Liver (tissue), 7 donors: ENCODE measurements at regions not wholly inside any gene's neighbourhood (a gene's known extent, or its start where the extent isn't known, plus 50 kb on each side); places are given as distances from the start of the nearest gene placed in this dataset.

ENCODE experiments used
- DNase-seq: peaks from one replicate; pipeline ENCODE4 v3.0.0-alpha.2; 2017; ENCODE audit warnings: low spot score
- H3K27ac ChIP-seq, 2 donors: one replicate each; pipeline ENCODE4 v1.7.0; 2013; ENCODE audit warnings: inconsistent platforms in 2 of 2, low read length in 2 of 2, control low read depth in 1 of 2, low read depth in 1 of 2, mild to moderate bottlenecking in 1 of 2
- H3K27me3 ChIP-seq, 4 donors: one replicate each; pipeline versions ENCODE4 v1.6.1 to v1.7.0; 2013; ENCODE audit warnings: low read length in 3 of 4, inconsistent platforms in 1 of 4, mild to moderate bottlenecking in 1 of 4, moderate library complexity in 1 of 4; ENCODE audit not compliant: control insufficient read depth in 4 of 4, insufficient read depth in 4 of 4
- H3K36me3 ChIP-seq, 4 donors: one replicate each; pipeline versions ENCODE4 v1.6.1 to v1.7.0; 2013; ENCODE audit warnings: low read length in 3 of 4, mild to moderate bottlenecking in 3 of 4, low read depth in 1 of 4, moderate library complexity in 1 of 4; ENCODE audit not compliant: control insufficient read depth in 4 of 4, insufficient read depth in 3 of 4
- H3K4me1 ChIP-seq, 4 donors: one replicate each; pipeline versions ENCODE4 v1.6.1 to v1.7.0; 2013; ENCODE audit warnings: low read length in 3 of 4, mild to moderate bottlenecking in 3 of 4, moderate library complexity in 1 of 4; ENCODE audit not compliant: control insufficient read depth in 4 of 4, insufficient read depth in 4 of 4
- H3K4me3 ChIP-seq, 3 donors: one replicate each; pipeline versions ENCODE4 v1.6.1 to v1.7.0; 2013; ENCODE audit warnings: low read length in 3 of 3, control low read depth in 1 of 3, low read depth in 1 of 3, mild to moderate bottlenecking in 1 of 3
- H3K9ac ChIP-seq, 2 donors: one replicate each; pipeline ENCODE4 v1.7.0; 2013; ENCODE audit warnings: low read length in 2 of 2, mild to moderate bottlenecking in 2 of 2, moderate library complexity in 2 of 2, control low read depth in 1 of 2, low read depth in 1 of 2
- H3K9me3 ChIP-seq, 4 donors: one replicate each; pipeline versions ENCODE4 v1.6.1 to v1.7.0; 2013; ENCODE audit warnings: low read length in 3 of 4; ENCODE audit not compliant: control insufficient read depth in 4 of 4
- ATF3 ChIP-seq: IDR thresholded peaks from 2 replicates; pipeline ENCODE4 v1.6.1; 2016; ENCODE audit warnings: antibody characterized with exemption
- EGR1 ChIP-seq, 2 donors: IDR thresholded peaks; 2 replicates each; pipeline ENCODE4 v1.6.1; 2016 to 2018; ENCODE audit warnings: antibody characterized with exemption in 2 of 2, low read depth in 2 of 2
- FOXA1 ChIP-seq: IDR thresholded peaks from 2 replicates; pipeline ENCODE4 v1.6.1; 2016; ENCODE audit warnings: antibody characterized with exemption
- HNF4G ChIP-seq: IDR thresholded peaks from 2 replicates; pipeline ENCODE4 v1.6.1; 2016; ENCODE audit warnings: antibody characterized with exemption
- JUND ChIP-seq, 2 donors: IDR thresholded peaks; 2 replicates each; pipeline ENCODE4 v1.6.1; 2016; ENCODE audit warnings: antibody characterized with exemption in 2 of 2
- MAX ChIP-seq: IDR thresholded peaks from 2 replicates; pipeline ENCODE4 v1.6.1; 2016; ENCODE audit warnings: antibody characterized with exemption
- NR2F2 ChIP-seq: IDR thresholded peaks from 2 replicates; pipeline ENCODE4 v1.6.1; 2016; ENCODE audit warnings: antibody characterized with exemption
- REST ChIP-seq: IDR thresholded peaks from 2 replicates; pipeline ENCODE4 v1.6.1; 2016; ENCODE audit warnings: antibody characterized with exemption, mild to moderate bottlenecking
- SP1 ChIP-seq: IDR thresholded peaks from 2 replicates; pipeline ENCODE4 v1.6.1; 2018; ENCODE audit warnings: antibody characterized with exemption, mild to moderate bottlenecking
- YY1 ChIP-seq: IDR thresholded peaks from 2 replicates; pipeline ENCODE4 v1.6.1; 2016; ENCODE audit warnings: antibody characterized with exemption, mild to moderate bottlenecking
- WGBS: extraction: QIAGEN DNeasy Blood & Tissue Kit; methylation state at CpG from one replicate; pipeline ENCODE4 v1.1.7; 2013; 5-methylcytosine and 5-hydroxymethylcytosine counted together
- TF ChIP-seq, protein P1 (sequence below): IDR thresholded peaks from 2 replicates; pipeline ENCODE4 v1.6.1; 2016; ENCODE audit warnings: antibody characterized with exemption
- donor health status: healthy.
- donor health status: healthy.
- donor health status: healthy.
- donor health status: healthy.

GRCh38 chr3:15982243-15982642 lies 184.5 kb upstream of the ANKRD28 start:
- no peak overlapping the region for H3K9ac ChIP-seq
- no peaks in the 10 kb centered on the region for H3K36me3 ChIP-seq
- no peak overlapping the region for H3K27ac ChIP-seq

GRCh38 chr3:15982667-15983196 lies 185.0 kb upstream of the ANKRD28 start:
- Histone ChIP-seq H3K27ac (no peak overlapping the region), H3K27me3 (no peaks in the 10 kb centered on the region), H3K4me1 (no peaks in the 10 kb centered on the region), H3K4me3 (no peak overlapping the region), H3K36me3 (no peaks in the 10 kb centered on the region), H3K9ac (no peak overlapping the region), H3K9me3 (no peaks in the 10 kb centered on the region)
- WGBS = 86% methylated on average over 10 of the region's 10 CpGs
- TF ChIP-seq SP1 (no peak), YY1 (no peak), ATF3 (no peak), NR2F2 (no peak), HNF4G (no peak), REST (no peak)
- DNase-seq = no peak

More at GRCh38 chr3:15982243-15982642, 184.5 kb upstream of the ANKRD28 start:
- no peak for DNase-seq
- Histone ChIP-seq H3K9me3 (no peaks in the 10 kb centered on the region), H3K27me3 (no peaks in the 10 kb centered on the region), H3K4me3 (no peak overlapping the region), H3K4me1 (no peaks in the 10 kb centered on the region)
- 90% methylated on average over 1 of the region's 1 CpG for WGBS
- TF ChIP-seq EGR1 (IDR thresholded peaks at IDR 0.05; ENCODE audit: low read depth in 2 of 2) (no peak), NR2F2 (no peak), REST (no peak), HNF4G (no peak), MAX (no peak), YY1 (no peak), JUND (IDR thresholded peaks at IDR 0.05) (no peak), FOXA1 (no peak)
- TF ChIP-seq, protein P1, sequence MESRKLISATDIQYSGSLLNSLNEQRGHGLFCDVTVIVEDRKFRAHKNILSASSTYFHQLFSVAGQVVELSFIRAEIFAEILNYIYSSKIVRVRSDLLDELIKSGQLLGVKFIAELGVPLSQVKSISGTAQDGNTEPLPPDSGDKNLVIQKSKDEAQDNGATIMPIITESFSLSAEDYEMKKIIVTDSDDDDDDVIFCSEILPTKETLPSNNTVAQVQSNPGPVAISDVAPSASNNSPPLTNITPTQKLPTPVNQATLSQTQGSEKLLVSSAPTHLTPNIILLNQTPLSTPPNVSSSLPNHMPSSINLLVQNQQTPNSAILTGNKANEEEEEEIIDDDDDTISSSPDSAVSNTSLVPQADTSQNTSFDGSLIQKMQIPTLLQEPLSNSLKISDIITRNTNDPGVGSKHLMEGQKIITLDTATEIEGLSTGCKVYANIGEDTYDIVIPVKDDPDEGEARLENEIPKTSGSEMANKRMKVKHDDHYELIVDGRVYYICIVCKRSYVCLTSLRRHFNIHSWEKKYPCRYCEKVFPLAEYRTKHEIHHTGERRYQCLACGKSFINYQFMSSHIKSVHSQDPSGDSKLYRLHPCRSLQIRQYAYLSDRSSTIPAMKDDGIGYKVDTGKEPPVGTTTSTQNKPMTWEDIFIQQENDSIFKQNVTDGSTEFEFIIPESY = no peak
